Activated T-cell treated with anti-CD3 and anti-CD28 coated beads, Interleukin-2, amount 50 U/mL, for 4 hours (primary cell): ENCODE measurements at regions not wholly inside any gene's neighbourhood (a gene's known extent, or its start where the extent isn't known, plus 50 kb on each side); places are given as distances from the start of the nearest gene placed in this dataset.
"Not testable (repeated sequence)": the region's sequence is repeated elsewhere in the genome, so short reads cannot be mapped to it uniquely, and the experiment has no call there.

ENCODE experiments used
- ATAC-seq, 2 donors: fragments of 200-7000 bp; cut with Tn5 transposase; one replicate each; pipeline ENCODE4 v1.10.0; 2021
- DNase-seq: peaks from one replicate; pipeline ENCODE4 v3.0.0-alpha.2; 2020
- H3K27me3 Mint-ChIP-seq: one replicate; pipeline ENCODE4 v1.8.0; 2021; ENCODE audit warnings: low read depth, mixed read lengths
- H3K36me3 Mint-ChIP-seq: one replicate; pipeline ENCODE4 v1.8.0; 2022; ENCODE audit warnings: mixed read lengths; ENCODE audit not compliant: insufficient read depth
- H3K4me1 Mint-ChIP-seq: one replicate; pipeline ENCODE4 v1.8.0; 2021; ENCODE audit warnings: low read depth, mixed read lengths
- H3K4me3 Mint-ChIP-seq: one replicate; pipeline ENCODE4 v1.8.0; 2021; ENCODE audit warnings: mild to moderate bottlenecking, moderate library complexity, mixed read lengths
- H3K9me3 Mint-ChIP-seq: one replicate; pipeline ENCODE4 v1.8.0; 2021; ENCODE audit warnings: mixed read lengths

DNA sequence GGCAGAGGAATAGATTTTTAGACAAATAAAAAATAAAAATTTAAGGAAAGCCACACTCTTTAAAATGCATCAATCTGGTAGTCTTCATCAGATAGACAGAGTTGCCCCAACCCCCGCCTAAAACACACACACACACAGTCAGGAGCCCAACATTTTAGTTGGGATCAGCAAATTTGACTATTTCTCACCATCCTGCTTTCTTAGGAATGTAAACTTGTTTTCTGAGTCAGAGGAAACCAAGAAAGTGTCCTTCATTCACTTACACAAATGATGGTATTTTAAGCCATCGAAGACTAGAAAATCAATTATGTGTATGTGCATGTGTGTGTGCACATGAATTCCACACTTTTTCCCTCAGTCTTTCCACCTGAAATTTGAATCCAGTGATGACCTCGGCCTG lies 1657.5 kb downstream of the SLITRK1 start:
- no peak overlapping the region for H3K4me3 Mint-ChIP-seq
- ATAC-seq (no peak), DNase-seq (no peak)
- no peaks in the 10 kb centered on the region for H3K36me3 Mint-ChIP-seq
- no peaks in the 10 kb centered on the region for H3K27me3 Mint-ChIP-seq
- peaks cover 12% of the 10 kb centered on the region for H3K9me3 Mint-ChIP-seq
- H3K4me1 Mint-ChIP-seq = no peaks in the 10 kb centered on the region

DNA sequence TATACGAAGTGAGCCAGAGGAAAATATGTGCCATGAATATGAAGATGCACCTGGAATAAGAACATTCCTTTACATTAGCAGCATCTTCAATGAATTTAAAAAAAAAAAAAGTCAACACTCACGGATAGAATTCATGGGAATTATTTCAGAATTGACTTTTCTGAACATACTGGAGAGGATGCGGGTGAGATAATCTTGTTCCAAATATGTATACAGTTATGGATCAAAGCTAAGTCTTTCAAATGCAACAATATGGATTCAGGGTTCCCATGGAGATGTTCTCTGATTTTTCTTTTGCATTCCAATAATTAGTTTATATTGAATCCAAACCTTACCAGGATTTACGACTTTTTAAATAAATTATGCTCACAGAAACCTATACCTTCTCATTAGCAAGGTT lies 1660.7 kb downstream of the SLITRK1 start:
- ATAC-seq (no peak), DNase-seq (no peak)
- Mint-ChIP-seq H3K4me1 (no peaks in the 10 kb centered on the region), H3K36me3 (no peaks in the 10 kb centered on the region), H3K27me3 (no peaks in the 10 kb centered on the region), H3K4me3 (no peak overlapping the region), H3K9me3 (peaks cover 12% of the 10 kb centered on the region)

DNA sequence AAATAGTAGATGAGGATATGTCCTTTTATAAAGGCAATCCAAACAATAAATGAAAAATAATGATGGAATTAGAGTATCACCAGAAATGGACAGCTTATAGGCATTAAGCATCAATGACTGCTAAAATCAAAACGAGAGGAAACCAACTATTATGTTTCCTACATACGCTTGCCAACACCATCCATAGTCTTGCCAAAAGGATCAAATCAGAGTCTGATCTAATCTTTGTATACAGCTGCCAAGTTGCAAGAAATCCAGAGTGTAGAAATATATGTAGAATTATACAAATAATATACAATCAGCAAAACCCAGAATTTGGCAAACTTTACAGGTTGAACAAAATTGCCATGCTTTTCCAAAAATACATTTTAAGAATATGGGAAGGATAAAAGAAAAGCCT lies 1661.6 kb downstream of the SLITRK1 start:
- H3K4me1 Mint-ChIP-seq = no peaks in the 10 kb centered on the region
- DNase-seq (no peak), ATAC-seq (no peak)
- H3K36me3 Mint-ChIP-seq = no peaks in the 10 kb centered on the region
- peaks cover 12% of the 10 kb centered on the region for H3K9me3 Mint-ChIP-seq
- H3K4me3 Mint-ChIP-seq = no peak overlapping the region
- H3K27me3 Mint-ChIP-seq = no peaks in the 10 kb centered on the region

DNA sequence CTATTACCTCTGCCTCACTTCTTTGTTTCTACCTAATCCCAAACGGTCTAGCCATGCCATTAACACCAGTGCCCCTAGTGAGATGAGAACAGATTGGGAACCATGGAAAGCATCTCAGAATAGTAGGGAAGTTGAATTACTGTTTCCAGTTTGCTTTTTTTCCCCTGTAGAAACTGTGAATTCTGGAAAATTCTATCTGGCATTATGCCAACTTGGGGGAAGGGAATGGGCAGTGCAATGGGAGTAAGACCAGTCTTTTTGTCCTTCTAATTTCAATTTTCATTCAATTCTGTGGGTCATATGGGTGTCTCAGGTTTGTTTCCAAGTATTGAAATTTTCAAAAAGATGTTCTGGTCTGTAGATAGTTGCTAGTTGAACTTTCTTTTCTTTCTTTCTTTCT lies 1666.1 kb downstream of the SLITRK1 start:
- ATAC-seq (no peak), DNase-seq (no peak)
- H3K36me3 Mint-ChIP-seq = no peaks in the 10 kb centered on the region
- peaks cover 16% of the 10 kb centered on the region for H3K9me3 Mint-ChIP-seq
- no peaks in the 10 kb centered on the region for H3K4me1 Mint-ChIP-seq
- no peak overlapping the region for H3K4me3 Mint-ChIP-seq
- H3K27me3 Mint-ChIP-seq = no peaks in the 10 kb centered on the region

DNA sequence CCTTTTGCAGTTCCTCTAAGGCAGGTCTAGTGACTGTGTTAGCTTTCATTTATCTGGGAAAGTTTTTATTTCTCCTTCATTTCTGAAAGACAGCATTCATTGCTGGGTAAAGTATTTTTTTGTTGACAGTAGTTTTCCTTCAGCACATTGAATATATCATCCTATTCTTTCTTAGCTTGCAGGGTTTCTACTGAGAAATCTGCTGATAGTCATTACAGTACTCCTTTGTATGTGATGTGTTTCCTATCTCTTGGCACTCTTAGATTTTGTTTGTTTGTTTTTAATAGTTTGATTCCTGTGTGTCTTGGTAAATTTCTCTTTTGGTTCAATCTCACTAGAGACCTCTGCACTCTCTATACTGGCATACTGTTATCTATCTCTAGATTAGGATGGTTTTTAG lies 1667.9 kb downstream of the SLITRK1 start:
- no peaks in the 10 kb centered on the region for H3K36me3 Mint-ChIP-seq
- no peak overlapping the region for H3K4me3 Mint-ChIP-seq
- H3K27me3 Mint-ChIP-seq = no peaks in the 10 kb centered on the region
- H3K4me1 Mint-ChIP-seq = no peaks in the 10 kb centered on the region
- no peak for DNase-seq
- H3K9me3 Mint-ChIP-seq = peaks cover 20% of the 10 kb centered on the region
- no peak for ATAC-seq

- no peaks in the 10 kb centered on the region for H3K27me3 Mint-ChIP-seq
Measured at GRCh38 chr13:82206241-82206640, 1676.0 kb downstream of the SLITRK1 start.

GRCh38 chr13:82202398-82202797 lies 1679.9 kb downstream of the SLITRK1 start:
- DNase-seq (no peak), ATAC-seq (no peak)
- Mint-ChIP-seq H3K36me3 (no peaks in the 10 kb centered on the region), H3K27me3 (no peaks in the 10 kb centered on the region), H3K4me3 (no peak overlapping the region), H3K4me1 (no peaks in the 10 kb centered on the region), H3K9me3 (peaks cover 4% of the 10 kb centered on the region)

More at GRCh38 chr13:82206241-82206640, 1676.0 kb downstream of the SLITRK1 start:
- Mint-ChIP-seq H3K4me3 (no peak overlapping the region), H3K36me3 (no peaks in the 10 kb centered on the region), H3K4me1 (no peaks in the 10 kb centered on the region), H3K9me3 (peaks cover 7% of the 10 kb centered on the region)
- ATAC-seq (peak in 1 of 2 donors; percentile 40), DNase-seq (no peak)

DNA sequence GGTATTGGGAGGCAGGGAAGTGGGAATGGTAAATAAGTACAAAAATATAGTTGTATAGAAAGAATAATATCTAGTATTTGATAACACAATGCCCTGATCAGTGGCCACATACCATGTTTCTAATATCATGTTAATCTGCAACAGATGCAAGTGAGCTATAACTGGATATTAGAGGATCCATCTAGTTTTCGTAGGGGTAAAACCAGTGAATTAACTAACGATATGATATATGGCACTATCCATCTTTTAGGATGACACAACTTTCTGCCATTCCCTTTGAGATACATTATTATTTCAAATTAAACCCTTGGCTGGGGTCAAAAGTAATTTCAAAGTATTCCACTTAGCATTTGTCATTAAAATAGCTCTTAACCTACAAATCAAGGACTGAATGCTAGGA lies 1686.2 kb downstream of the SLITRK1 start:
- DNase-seq = no peak
- no peak for ATAC-seq
- no peaks in the 10 kb centered on the region for H3K36me3 Mint-ChIP-seq
- no peaks in the 10 kb centered on the region for H3K4me1 Mint-ChIP-seq
- H3K4me3 Mint-ChIP-seq = no peak overlapping the region
- H3K9me3 Mint-ChIP-seq = peaks cover 11% of the 10 kb centered on the region
- H3K27me3 Mint-ChIP-seq = no peaks in the 10 kb centered on the region

DNA sequence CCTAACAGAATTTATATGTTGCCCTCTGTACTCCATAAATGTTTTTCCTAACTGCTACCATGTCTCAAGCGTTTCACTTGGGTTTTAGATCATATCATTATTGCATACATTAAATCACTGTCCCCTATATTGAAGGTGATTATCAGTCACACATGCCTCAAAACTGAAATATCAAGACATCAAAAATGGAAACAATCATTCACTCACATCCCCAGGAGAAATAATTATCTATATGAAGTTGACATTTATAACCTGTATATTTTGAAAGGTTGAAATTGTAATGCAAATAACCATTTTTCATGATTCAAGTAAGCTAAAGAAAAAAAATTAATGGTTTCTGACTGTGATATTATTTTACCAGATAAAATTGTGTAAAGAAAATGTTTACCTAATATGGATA lies 1695.0 kb downstream of the SLITRK1 start:
- Mint-ChIP-seq H3K4me1 (no peaks in the 10 kb centered on the region), H3K9me3 (peaks cover 23% of the 10 kb centered on the region), H3K36me3 (no peaks in the 10 kb centered on the region), H3K4me3 (no peak overlapping the region), H3K27me3 (no peaks in the 10 kb centered on the region)
- DNase-seq (no peak), ATAC-seq (no peak)

- Mint-ChIP-seq H3K4me3 (no peak overlapping the region), H3K36me3 (no peaks in the 10 kb centered on the region), H3K27me3 (no peaks in the 10 kb centered on the region), H3K9me3 (peaks cover 21% of the 10 kb centered on the region), H3K4me1 (no peaks in the 10 kb centered on the region)
- ATAC-seq (no peak), DNase-seq (no peak)
Measured at GRCh38 chr13:82176751-82177150, 1705.5 kb downstream of the SLITRK1 start.

DNA sequence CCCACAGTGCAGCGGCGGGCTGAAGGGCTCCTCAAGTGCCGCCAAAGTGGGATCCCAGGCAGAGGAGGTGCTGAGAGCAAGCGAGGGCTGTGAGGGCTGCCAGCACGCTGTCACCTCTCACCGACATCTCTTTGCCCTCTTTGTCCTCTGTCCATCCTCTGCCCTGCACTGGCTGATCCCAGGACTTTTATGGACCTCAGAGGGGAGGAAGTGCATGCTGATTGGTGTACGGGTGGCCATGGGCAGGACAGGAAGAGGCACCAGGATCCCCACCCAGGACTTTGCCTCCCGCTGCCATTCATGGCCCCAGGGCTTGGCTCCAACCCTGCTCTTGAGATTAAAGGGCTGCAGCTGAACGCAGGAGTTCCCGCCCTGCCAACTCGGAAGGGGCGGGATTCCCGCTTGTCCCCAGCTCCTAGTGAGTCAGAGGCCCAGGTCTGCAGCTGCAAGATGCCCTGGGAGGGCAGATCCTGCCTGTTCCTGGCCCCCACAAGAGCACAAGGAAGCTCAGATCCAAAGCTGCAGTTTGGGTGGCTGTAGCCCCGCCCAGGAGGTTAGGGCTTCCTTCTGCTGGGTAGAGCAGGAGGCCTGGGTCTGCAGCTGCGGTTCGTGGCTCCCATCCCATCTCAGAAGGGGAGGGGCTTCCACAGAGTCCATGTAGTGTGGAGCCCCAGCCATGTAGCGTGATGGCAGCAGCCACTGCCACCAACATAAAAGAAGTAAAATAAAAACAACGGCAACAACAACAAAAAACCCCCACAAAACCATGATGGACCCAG lies 1716.7 kb downstream of the SLITRK1 start:
- Mint-ChIP-seq H3K4me3 (no peak overlapping the region), H3K36me3 (no peaks in the 10 kb centered on the region), H3K27me3 (no peaks in the 10 kb centered on the region), H3K9me3 (peaks cover 28% of the 10 kb centered on the region), H3K4me1 (no peaks in the 10 kb centered on the region)
- ATAC-seq (peak in 1 of 2 donors; percentile 18), DNase-seq (no peak)

- not testable (repeated sequence) for H3K27me3 Mint-ChIP-seq, DNase-seq, ATAC-seq, H3K4me3 Mint-ChIP-seq, H3K36me3 Mint-ChIP-seq, H3K4me1 Mint-ChIP-seq
- peaks cover 27% of the 10 kb centered on the region for H3K9me3 Mint-ChIP-seq
Measured at GRCh38 chr13:82164780-82165395, 1717.4 kb downstream of the SLITRK1 start.

GRCh38 chr13:82147526-82147925 lies 1734.7 kb downstream of the SLITRK1 start:
- no peaks in the 10 kb centered on the region for H3K27me3 Mint-ChIP-seq
- no peaks in the 10 kb centered on the region for H3K9me3 Mint-ChIP-seq
- H3K4me3 Mint-ChIP-seq = no peak overlapping the region
- no peak for ATAC-seq
- no peak for DNase-seq
- no peaks in the 10 kb centered on the region for H3K4me1 Mint-ChIP-seq
- no peaks in the 10 kb centered on the region for H3K36me3 Mint-ChIP-seq

- H3K36me3 Mint-ChIP-seq = no peaks in the 10 kb centered on the region
- no peak for DNase-seq
- H3K4me3 Mint-ChIP-seq = no peak overlapping the region
- H3K9me3 Mint-ChIP-seq = peaks cover 14% of the 10 kb centered on the region
- ATAC-seq = no peak
- H3K27me3 Mint-ChIP-seq = no peaks in the 10 kb centered on the region
- no peaks in the 10 kb centered on the region for H3K4me1 Mint-ChIP-seq
Measured at GRCh38 chr13:82136880-82137279, 1745.4 kb downstream of the SLITRK1 start.

GRCh38 chr13:82129281-82129680 lies 1753.0 kb downstream of the SLITRK1 start:
- no peaks in the 10 kb centered on the region for H3K27me3 Mint-ChIP-seq
- no peak overlapping the region for H3K4me3 Mint-ChIP-seq
- ATAC-seq = no peak

More at GRCh38 chr13:82129281-82129680, 1753.0 kb downstream of the SLITRK1 start:
- no peak for DNase-seq
- H3K9me3 Mint-ChIP-seq = peaks cover 14% of the 10 kb centered on the region
- H3K4me1 Mint-ChIP-seq = no peaks in the 10 kb centered on the region
- no peaks in the 10 kb centered on the region for H3K36me3 Mint-ChIP-seq
